Mucosa of stomach (tissue), 1 donor: ENCODE measurements at regions not wholly inside any gene's neighbourhood (a gene's known extent, or its start where the extent isn't known, plus 50 kb on each side); places are given as distances from the start of the nearest gene placed in this dataset.
"Not testable (repeated sequence)": the region's sequence is repeated elsewhere in the genome, so short reads cannot be mapped to it uniquely, and the experiment has no call there.

Experiments
- H3K27me3 ChIP-seq: one replicate; pipeline ENCODE4 v1.7.0; 2013; ENCODE audit warnings: mild to moderate bottlenecking, low read length; ENCODE audit not compliant: control insufficient read depth, insufficient read depth
- H3K36me3 ChIP-seq: one replicate; pipeline ENCODE4 v1.7.0; 2013; ENCODE audit warnings: low read length; ENCODE audit not compliant: control insufficient read depth, insufficient read depth
- H3K4me1 ChIP-seq: one replicate; pipeline ENCODE4 v1.7.0; 2013; ENCODE audit warnings: mild to moderate bottlenecking, low read length; ENCODE audit not compliant: control insufficient read depth, insufficient read depth
- H3K4me3 ChIP-seq: one replicate; pipeline ENCODE4 v1.7.0; 2013; ENCODE audit warnings: low read length
- H3K9ac ChIP-seq: one replicate; pipeline ENCODE4 v1.7.0; 2013; ENCODE audit warnings: mild to moderate bottlenecking, low read length, moderate library complexity
- H3K9me3 ChIP-seq: one replicate; pipeline ENCODE4 v1.7.0; 2013; ENCODE audit warnings: mild to moderate bottlenecking, low read length, moderate library complexity; ENCODE audit not compliant: control insufficient read depth
- donor health status: Pancreatic carcinoma.

- peaks cover 8% of the 10 kb centered on the region for H3K4me1 ChIP-seq
- H3K36me3 ChIP-seq = no peaks in the 10 kb centered on the region
- H3K27me3 ChIP-seq = no peaks in the 10 kb centered on the region
- H3K9ac ChIP-seq = no peak overlapping the region
- H3K9me3 ChIP-seq = peaks cover 6% of the 10 kb centered on the region
- no peak overlapping the region for H3K4me3 ChIP-seq
Measured at GRCh38 chr1:47527653-47528272, 89.9 kb downstream of the FOXD2 start.

DNA sequence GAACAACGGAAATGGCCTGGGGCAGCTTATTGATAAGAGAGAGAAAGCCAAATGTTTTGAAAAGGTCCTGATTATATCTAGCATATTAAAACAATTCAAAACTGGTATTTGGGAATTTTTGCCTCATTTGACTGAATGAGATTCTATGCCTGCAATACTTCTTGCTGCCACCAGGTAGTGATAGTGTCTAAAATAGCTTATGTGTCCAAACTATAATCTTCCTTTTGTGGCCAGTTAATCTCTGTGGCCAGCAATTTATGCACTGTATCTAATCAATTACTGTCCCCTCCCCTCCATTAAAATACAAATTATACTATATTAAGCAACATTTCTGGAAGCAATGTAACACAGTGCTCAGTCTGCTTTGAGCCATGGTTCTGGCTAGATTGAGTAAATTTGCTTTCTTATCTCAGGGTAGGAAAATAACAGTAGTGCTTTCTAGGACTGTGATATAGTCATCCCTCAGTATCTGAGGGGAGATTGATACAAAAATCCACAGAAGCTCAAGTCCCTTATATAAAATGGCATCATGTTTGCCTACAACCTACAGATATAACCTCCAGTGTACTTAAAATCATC lies 91.8 kb downstream of the FOXD2 start:
- Histone ChIP-seq H3K4me3 (no peak overlapping the region), H3K36me3 (no peaks in the 10 kb centered on the region), H3K4me1 (peaks cover 10% of the 10 kb centered on the region), H3K9me3 (peaks cover 6% of the 10 kb centered on the region), H3K27me3 (no peaks in the 10 kb centered on the region), H3K9ac (no peak overlapping the region)

- Histone ChIP-seq H3K9me3 (peaks cover 6% of the 10 kb centered on the region), H3K4me3 (no peak overlapping the region), H3K36me3 (no peaks in the 10 kb centered on the region), H3K4me1 (peaks cover 12% of the 10 kb centered on the region), H3K9ac (peak overlapping the region; percentile 49), H3K27me3 (no peaks in the 10 kb centered on the region)
Measured at GRCh38 chr1:47532921-47533792, 95.3 kb downstream of the FOXD2 start.

DNA sequence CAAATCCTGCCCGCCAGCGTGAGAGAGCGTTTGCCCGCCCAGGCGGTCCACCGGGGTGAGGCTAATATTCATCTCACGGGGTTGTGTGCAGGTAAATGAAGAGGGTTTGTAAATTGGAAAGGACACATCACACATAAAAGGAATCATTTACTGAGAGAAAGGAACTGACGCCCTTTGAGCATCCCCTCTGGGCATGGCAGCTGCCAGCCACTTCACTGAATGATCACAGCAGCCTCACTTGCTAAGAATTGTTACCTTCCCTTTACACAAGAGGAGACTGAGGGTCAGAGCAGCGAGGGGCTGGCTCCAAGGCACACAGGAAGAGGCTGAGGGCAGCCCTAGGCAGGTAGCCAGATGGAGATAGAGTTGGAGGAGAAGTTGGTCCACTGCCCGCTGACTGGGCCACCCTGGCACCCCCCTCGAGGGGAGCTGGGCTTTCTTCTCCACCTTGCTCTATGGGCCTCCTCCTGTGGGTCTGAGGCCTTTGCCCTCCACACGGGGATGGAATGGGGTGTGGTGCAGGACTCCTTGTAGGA lies 96.0 kb downstream of the FOXD2 start:
- H3K9me3 ChIP-seq = peaks cover 6% of the 10 kb centered on the region
- no peaks in the 10 kb centered on the region for H3K36me3 ChIP-seq
- peaks cover 12% of the 10 kb centered on the region for H3K4me1 ChIP-seq
- no peaks in the 10 kb centered on the region for H3K27me3 ChIP-seq
- H3K9ac ChIP-seq = no peak overlapping the region
- H3K4me3 ChIP-seq = no peak overlapping the region

- peaks cover 12% of the 10 kb centered on the region for H3K4me1 ChIP-seq
- no peak overlapping the region for H3K9ac ChIP-seq
- no peaks in the 10 kb centered on the region for H3K27me3 ChIP-seq
- H3K9me3 ChIP-seq = peaks cover 3% of the 10 kb centered on the region
- H3K36me3 ChIP-seq = no peaks in the 10 kb centered on the region
- H3K4me3 ChIP-seq = no peak overlapping the region
Measured at GRCh38 chr1:47534436-47534835, 96.6 kb downstream of the FOXD2 start.

- H3K9ac ChIP-seq = no peak overlapping the region
- peaks cover 12% of the 10 kb centered on the region for H3K4me1 ChIP-seq
- H3K27me3 ChIP-seq = no peaks in the 10 kb centered on the region
- no peaks in the 10 kb centered on the region for H3K9me3 ChIP-seq
- no peak overlapping the region for H3K4me3 ChIP-seq
- H3K36me3 ChIP-seq = no peaks in the 10 kb centered on the region
Measured at GRCh38 chr1:47536646-47537118, 98.8 kb downstream of the FOXD2 start.

GRCh38 chr1:47537268-47537667 lies 99.4 kb downstream of the FOXD2 start:
- Histone ChIP-seq H3K4me3 (no peak overlapping the region), H3K4me1 (peaks cover 12% of the 10 kb centered on the region), H3K9ac (no peak overlapping the region), H3K27me3 (no peaks in the 10 kb centered on the region), H3K9me3 (no peaks in the 10 kb centered on the region), H3K36me3 (no peaks in the 10 kb centered on the region)

DNA sequence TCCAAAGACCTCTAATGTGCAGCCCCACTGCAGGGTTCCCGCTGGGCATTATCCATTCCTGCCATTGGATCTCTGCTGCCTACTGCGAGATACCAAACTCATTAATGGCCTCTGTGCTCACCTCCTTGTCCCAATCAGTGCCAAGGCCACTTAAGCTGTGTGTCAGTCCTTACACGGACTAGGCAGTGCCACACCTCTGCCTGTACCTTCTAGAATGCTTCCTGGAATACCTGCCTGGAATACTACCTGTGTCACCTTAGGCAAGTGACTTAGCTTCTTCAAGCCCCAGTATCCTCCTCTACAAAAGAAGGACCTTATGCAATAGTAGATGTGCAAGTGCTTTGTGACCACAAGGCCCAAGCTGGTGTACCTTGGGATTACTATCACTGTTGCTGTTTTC lies 100.1 kb downstream of the FOXD2 start:
- Histone ChIP-seq H3K9me3 (no peaks in the 10 kb centered on the region), H3K9ac (no peak overlapping the region), H3K4me3 (no peak overlapping the region), H3K27me3 (no peaks in the 10 kb centered on the region), H3K4me1 (peaks cover 12% of the 10 kb centered on the region), H3K36me3 (no peaks in the 10 kb centered on the region)

GRCh38 chr1:47538530-47538929 lies 100.7 kb downstream of the FOXD2 start:
- H3K4me3 ChIP-seq, H3K9me3 ChIP-seq, H3K36me3 ChIP-seq, H3K27me3 ChIP-seq, H3K9ac ChIP-seq: not testable (repeated sequence)
- peaks cover 12% of the 10 kb centered on the region for H3K4me1 ChIP-seq

- H3K4me1 ChIP-seq, H3K9me3 ChIP-seq, H3K9ac ChIP-seq, H3K27me3 ChIP-seq, H3K4me3 ChIP-seq, H3K36me3 ChIP-seq: not testable (repeated sequence)
Measured at GRCh38 chr1:47541705-47542104, 103.9 kb downstream of the FOXD2 start.

DNA sequence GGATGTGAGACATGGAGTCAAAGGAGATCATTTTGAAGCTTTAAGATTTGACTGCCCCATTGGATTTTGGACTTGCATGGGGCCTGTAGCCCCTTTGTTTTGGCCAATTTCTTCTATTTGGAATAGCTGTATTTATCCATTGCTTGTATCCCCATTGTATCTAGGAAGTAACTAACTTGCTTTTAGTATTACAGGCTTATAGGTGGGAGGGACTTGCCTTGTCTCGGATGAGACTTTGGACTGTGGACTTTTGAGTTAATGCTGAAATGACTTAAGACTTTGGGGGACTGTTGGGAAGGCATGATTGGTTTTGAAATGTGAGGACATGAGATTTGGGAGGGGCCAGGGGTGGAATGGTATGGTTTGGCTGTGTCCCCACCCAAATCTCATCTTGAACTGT lies 105.2 kb downstream of the FOXD2 start:
- not testable (repeated sequence) for H3K9me3 ChIP-seq, H3K27me3 ChIP-seq, H3K4me3 ChIP-seq, H3K4me1 ChIP-seq, H3K36me3 ChIP-seq, H3K9ac ChIP-seq

GRCh38 chr1:47545912-47546483 lies 108.2 kb downstream of the FOXD2 start:
- Histone ChIP-seq H3K27me3 (no peaks in the 10 kb centered on the region), H3K4me3 (no peak overlapping the region), H3K9ac (no peak overlapping the region), H3K36me3 (no peaks in the 10 kb centered on the region), H3K9me3 (no peaks in the 10 kb centered on the region), H3K4me1 (peaks cover 17% of the 10 kb centered on the region)
